GM12892 (cell line): ENCODE measurements at regions not wholly inside any gene's neighbourhood (a gene's known extent, or its start where the extent isn't known, plus 50 kb on each side); places are given as distances from the start of the nearest gene placed in this dataset.

ENCODE experiments used
- POLR2AphosphoS5 ChIP-seq: IDR thresholded peaks from 2 replicates; pipeline ENCODE4 v1.6.1; 2011; ENCODE audit warnings: low read depth, low read length, control low read depth
- TAF1 ChIP-seq: IDR thresholded peaks from 2 replicates; pipeline ENCODE4 v1.6.1; 2011; ENCODE audit warnings: low read depth, mild to moderate bottlenecking, control low read depth, low read length, borderline replicate concordance

GRCh38 chr19:30123611-30124010 is 181.6 kb downstream of the URI1 start:
- no peak for TF ChIP-seq POLR2AphosphoS5
- no peak for TF ChIP-seq TAF1
